Esophagus muscularis mucosa (tissue), 4 donors: ENCODE measurements at regions not wholly inside any gene's neighbourhood (a gene's known extent, or its start where the extent isn't known, plus 50 kb on each side); places are given as distances from the start of the nearest gene placed in this dataset.
"Not testable (repeated sequence)": the region's sequence is repeated elsewhere in the genome, so short reads cannot be mapped to it uniquely, and the experiment has no call there.

Source experiments
- EP300 ChIP-seq: sonication (generic); formaldehyde crosslinking; IDR thresholded peaks from one replicate; pipeline ENCODE4 v1.6.1; 2017; ENCODE audit warnings: antibody characterized with exemption
- POLR2A ChIP-seq: fragments of 450-650 bp; IDR thresholded peaks from one replicate; pipeline ENCODE4 v1.6.1; 2017; ENCODE audit warnings: antibody characterized with exemption, moderate library complexity, mild to moderate bottlenecking, low read depth
- POLR2AphosphoS5 ChIP-seq, 2 donors: sonication (generic); formaldehyde crosslinking; IDR thresholded peaks; one replicate each; pipeline ENCODE4 v1.6.1; 2017; ENCODE audit warnings: antibody characterized with exemption in 2 of 2
- TF ChIP-seq, protein P1 (sequence below), 3 experiments: fragments of 200-600 bp in 2 of 3; fragments of 450-650 bp in 1 of 3; sonication (generic) in 2 of 3; IDR thresholded peaks; one replicate each; pipeline ENCODE4 v1.5.1; 2017 to 2019; ENCODE audit warnings: antibody characterized with exemption in 3 of 3, mild to moderate bottlenecking in 2 of 3, moderate library complexity in 1 of 3

DNA sequence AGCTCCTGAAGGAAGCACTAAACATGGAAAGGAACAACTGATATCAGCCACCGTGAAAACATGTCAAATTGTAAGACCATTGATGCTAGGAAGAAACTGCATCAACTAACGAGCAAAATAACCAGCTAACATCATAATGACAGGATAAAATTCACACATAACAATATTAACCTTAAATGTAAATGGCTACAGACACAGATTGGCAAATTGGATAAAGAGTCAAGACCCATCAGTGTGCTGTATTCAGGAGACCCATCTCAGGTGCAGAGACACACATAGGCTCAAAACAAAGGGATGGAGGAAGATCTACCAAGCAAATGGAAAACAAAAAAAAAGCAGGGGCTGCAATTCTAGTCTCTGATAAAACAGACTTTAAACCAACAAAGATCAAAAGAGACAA lies 67.4 kb upstream of the ZNF30 start:
- TF ChIP-seq, protein P1, sequence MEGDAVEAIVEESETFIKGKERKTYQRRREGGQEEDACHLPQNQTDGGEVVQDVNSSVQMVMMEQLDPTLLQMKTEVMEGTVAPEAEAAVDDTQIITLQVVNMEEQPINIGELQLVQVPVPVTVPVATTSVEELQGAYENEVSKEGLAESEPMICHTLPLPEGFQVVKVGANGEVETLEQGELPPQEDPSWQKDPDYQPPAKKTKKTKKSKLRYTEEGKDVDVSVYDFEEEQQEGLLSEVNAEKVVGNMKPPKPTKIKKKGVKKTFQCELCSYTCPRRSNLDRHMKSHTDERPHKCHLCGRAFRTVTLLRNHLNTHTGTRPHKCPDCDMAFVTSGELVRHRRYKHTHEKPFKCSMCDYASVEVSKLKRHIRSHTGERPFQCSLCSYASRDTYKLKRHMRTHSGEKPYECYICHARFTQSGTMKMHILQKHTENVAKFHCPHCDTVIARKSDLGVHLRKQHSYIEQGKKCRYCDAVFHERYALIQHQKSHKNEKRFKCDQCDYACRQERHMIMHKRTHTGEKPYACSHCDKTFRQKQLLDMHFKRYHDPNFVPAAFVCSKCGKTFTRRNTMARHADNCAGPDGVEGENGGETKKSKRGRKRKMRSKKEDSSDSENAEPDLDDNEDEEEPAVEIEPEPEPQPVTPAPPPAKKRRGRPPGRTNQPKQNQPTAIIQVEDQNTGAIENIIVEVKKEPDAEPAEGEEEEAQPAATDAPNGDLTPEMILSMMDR (IDR thresholded peaks at IDR 0.05): not testable (repeated sequence)
- TF ChIP-seq POLR2AphosphoS5 (IDR thresholded peaks at IDR 0.05); POLR2A; EP300: not testable (repeated sequence)
